Subcutaneous abdominal adipose tissue (tissue), 5 donors: ENCODE measurements at regions not wholly inside any gene's neighbourhood (a gene's known extent, or its start where the extent isn't known, plus 50 kb on each side); places are given as distances from the start of the nearest gene placed in this dataset.

Experiments
- H3K27ac ChIP-seq: one replicate; pipeline ENCODE4 v1.7.0; 2013; ENCODE audit warnings: low read depth, mild to moderate bottlenecking, inconsistent platforms, low read length, moderate library complexity
- H3K27me3 ChIP-seq, 5 donors: one replicate each; pipeline ENCODE4 v1.7.0; 2013; ENCODE audit warnings: low read length in 5 of 5, inconsistent platforms in 1 of 5; ENCODE audit not compliant: control insufficient read depth in 5 of 5, insufficient read depth in 4 of 5
- H3K36me3 ChIP-seq, 5 donors: one replicate each; pipeline ENCODE4 v1.7.0; 2013; ENCODE audit warnings: low read length in 5 of 5; ENCODE audit not compliant: control insufficient read depth in 5 of 5, insufficient read depth in 5 of 5
- H3K4me1 ChIP-seq, 5 donors: one replicate each; pipeline ENCODE4 v1.7.0; 2013; ENCODE audit warnings: low read length in 5 of 5, mild to moderate bottlenecking in 3 of 5, moderate library complexity in 1 of 5; ENCODE audit not compliant: control insufficient read depth in 5 of 5, insufficient read depth in 5 of 5
- H3K4me3 ChIP-seq, 5 donors: one replicate each; pipeline ENCODE4 v1.7.0; 2013; ENCODE audit warnings: low read length in 5 of 5, low read depth in 1 of 5
- H3K9ac ChIP-seq, 5 donors: one replicate each; pipeline ENCODE4 v1.7.0; 2013; ENCODE audit warnings: low read length in 5 of 5, mild to moderate bottlenecking in 4 of 5, moderate library complexity in 3 of 5
- H3K9me3 ChIP-seq, 5 donors: one replicate each; pipeline ENCODE4 v1.7.0; 2013; ENCODE audit warnings: low read length in 5 of 5; ENCODE audit not compliant: control insufficient read depth in 5 of 5
- donor health status: healthy.
- donor health status: healthy.
- donor health status: healthy.
- donor health status: healthy.
- donor health status: healthy.

DNA sequence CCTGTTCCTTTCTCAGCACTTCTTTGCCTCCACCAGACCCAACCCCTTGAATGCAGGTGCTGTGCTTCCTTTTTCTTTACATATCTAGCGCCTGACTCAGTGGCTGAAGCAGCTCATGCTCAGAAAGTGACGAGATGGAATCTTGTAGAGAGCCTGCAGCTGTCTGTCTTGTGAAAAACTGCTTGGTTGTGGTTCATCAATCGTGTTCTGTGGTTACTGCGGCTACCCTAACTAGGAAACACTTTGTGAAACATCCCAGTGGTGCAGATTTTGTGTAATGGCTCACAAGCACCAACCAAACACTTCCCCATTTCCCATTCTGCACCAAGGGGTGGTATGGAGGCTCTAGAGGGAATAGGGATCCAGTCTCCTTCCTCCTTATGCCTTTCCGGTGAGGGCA is 307.2 kb upstream of the MMADHC start:
- Histone ChIP-seq H3K27ac (no peak overlapping the region), H3K27me3 (no peaks in the 10 kb centered on the region), H3K36me3 (no peaks in the 10 kb centered on the region), H3K9me3 (no peaks in the 10 kb centered on the region), H3K4me1 (peaks cover 0 to 4% (median 0%) of the 10 kb centered on the region in 5 donors), H3K9ac (no peak overlapping the region), H3K4me3 (no peak overlapping the region)

DNA sequence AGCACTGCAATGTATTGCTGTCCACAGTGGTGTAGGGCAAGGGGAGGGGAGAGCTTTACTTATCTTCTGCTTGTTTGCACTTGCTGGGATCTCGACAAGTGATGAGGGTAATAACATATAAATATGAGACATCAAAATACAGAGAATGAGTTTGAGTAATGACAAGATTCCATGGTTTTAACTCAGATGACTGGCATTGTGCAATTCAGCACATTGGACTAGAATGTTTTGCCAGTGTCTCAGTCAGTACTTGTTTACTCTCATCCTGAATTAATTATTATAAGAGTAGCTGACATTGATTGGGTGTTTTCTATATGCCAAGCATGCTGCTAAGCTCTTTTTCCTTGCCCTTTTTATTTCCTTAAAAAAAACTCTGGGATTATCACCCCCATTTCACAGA is 306.7 kb upstream of the MMADHC start:
- H3K9ac ChIP-seq, result no peak overlapping the region
- no peaks in the 10 kb centered on the region for H3K27me3 ChIP-seq
- H3K36me3 ChIP-seq, result no peaks in the 10 kb centered on the region
- H3K4me1 ChIP-seq, result peaks cover 0 to 4% (median 0%) of the 10 kb centered on the region in 5 donors
- no peak overlapping the region for H3K27ac ChIP-seq
- H3K4me3 ChIP-seq, result no peak overlapping the region
- H3K9me3 ChIP-seq, result no peaks in the 10 kb centered on the region

DNA sequence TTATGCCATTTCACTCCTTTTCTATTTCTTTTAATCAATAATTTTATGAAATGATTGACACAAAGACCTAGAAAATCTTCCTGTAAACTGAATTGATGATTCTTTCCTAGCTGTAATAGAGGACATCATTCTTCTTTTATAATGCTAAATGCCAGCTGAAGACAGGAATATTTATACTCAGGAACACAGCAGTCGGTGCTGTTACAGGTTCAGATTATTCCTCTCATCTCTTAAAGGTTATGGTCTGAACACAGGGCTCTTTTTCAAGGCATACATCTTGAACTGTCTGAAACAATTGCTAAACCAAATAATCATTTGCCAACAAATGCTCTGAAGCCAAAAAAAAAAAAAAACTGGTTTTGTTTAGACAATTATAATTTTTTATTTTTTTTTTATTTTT is 305.0 kb upstream of the MMADHC start:
- H3K27ac ChIP-seq, result no peak overlapping the region
- H3K9ac ChIP-seq, result no peak overlapping the region
- no peaks in the 10 kb centered on the region for H3K36me3 ChIP-seq
- H3K27me3 ChIP-seq, result no peaks in the 10 kb centered on the region
- H3K9me3 ChIP-seq, result no peaks in the 10 kb centered on the region
- H3K4me1 ChIP-seq, result peaks cover 0 to 4% (median 0%) of the 10 kb centered on the region in 5 donors
- H3K4me3 ChIP-seq, result no peak overlapping the region

DNA sequence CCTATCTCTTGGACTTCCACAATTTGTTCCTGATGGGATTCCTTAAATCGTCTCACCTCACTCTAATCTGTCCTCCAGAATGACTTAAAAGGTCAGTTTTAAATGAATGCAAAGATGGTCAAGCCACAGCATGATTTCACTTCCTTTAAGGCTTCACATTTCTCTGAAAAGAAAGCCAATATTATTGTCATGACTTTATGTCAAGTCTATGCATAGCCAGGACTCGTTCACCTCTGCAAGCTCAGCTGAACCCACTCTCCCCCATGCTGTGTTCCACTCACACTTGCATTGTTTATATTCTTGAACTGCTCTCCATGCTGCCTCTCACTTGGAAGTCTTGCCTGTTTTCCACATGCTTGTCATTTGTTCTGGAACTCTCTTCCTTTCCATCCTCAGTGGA is 298.4 kb upstream of the MMADHC start:
- Histone ChIP-seq H3K36me3 (no peaks in the 10 kb centered on the region), H3K27ac (no peak overlapping the region), H3K4me3 (no peak overlapping the region), H3K4me1 (peaks cover 0 to 4% (median 0%) of the 10 kb centered on the region in 5 donors), H3K9ac (no peak overlapping the region), H3K9me3 (no peaks in the 10 kb centered on the region), H3K27me3 (no peaks in the 10 kb centered on the region)

DNA sequence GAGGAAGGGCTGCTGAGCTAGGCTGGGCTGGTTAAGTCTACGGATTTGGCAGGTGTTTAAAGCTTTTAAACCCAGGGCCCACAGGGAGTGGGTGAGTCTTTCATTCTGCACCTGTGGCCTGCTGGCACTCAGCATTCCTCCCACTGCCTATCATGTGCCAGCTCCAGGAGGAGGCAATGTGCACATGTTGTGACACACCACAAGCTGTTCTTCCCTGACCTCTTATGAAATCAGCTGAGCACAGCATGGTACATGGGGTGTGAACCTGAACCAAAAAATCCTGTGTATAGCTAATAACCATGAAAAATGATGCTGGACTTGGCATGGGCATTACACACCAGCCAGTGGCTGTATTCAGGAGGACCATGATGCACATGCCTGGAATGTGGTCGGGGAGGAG is 297.9 kb upstream of the MMADHC start:
- peaks cover 0 to 4% (median 0%) of the 10 kb centered on the region in 5 donors for H3K4me1 ChIP-seq
- no peak overlapping the region for H3K9ac ChIP-seq
- no peaks in the 10 kb centered on the region for H3K27me3 ChIP-seq
- H3K4me3 ChIP-seq, result no peak overlapping the region
- H3K36me3 ChIP-seq, result no peaks in the 10 kb centered on the region
- H3K27ac ChIP-seq, result no peak overlapping the region
- H3K9me3 ChIP-seq, result no peaks in the 10 kb centered on the region

DNA sequence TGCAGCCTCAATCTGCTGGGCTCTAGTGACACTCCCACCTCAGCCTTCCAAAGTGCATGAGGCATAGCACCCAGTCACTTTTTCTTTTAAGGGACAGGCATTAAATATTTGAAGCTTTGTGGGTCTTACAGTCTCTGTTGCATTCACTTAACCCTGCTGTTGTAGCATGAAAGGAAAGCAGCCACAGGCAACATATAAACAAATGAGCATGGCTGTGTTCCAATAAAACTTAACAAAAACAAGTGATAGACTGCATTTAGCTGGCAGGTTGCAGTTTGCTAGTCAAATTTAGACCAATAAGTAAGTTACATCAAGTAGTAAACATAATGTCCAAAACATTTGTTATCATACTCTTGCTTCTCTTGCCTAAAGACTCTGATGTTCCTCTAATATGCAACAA is 297.3 kb upstream of the MMADHC start:
- Histone ChIP-seq H3K9me3 (no peaks in the 10 kb centered on the region), H3K27me3 (no peaks in the 10 kb centered on the region), H3K4me1 (peaks cover 0 to 4% (median 0%) of the 10 kb centered on the region in 5 donors), H3K4me3 (no peak overlapping the region), H3K27ac (no peak overlapping the region), H3K9ac (no peak overlapping the region), H3K36me3 (no peaks in the 10 kb centered on the region)

DNA sequence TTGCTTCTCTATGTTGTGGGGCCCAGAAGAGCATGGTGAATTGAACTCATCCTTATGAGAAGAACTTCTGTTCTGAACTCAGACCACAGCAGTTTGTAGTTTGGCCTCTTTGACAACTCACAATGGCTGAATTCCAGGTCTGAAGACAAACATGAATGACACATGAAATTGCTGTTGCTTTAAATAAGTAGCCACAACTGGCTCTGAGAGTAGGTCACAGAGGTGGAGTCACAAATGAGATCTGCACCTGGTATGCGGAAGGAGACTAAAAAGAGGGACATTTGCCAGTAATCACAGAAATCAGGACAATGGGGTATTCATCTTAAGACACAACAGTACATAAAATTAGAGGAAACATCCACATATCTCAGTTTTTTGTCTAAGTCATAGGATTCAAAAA is 290.3 kb upstream of the MMADHC start:
- Histone ChIP-seq H3K27me3 (no peaks in the 10 kb centered on the region), H3K9ac (no peak overlapping the region), H3K9me3 (no peaks in the 10 kb centered on the region), H3K4me3 (no peak overlapping the region), H3K36me3 (no peaks in the 10 kb centered on the region), H3K27ac (no peak overlapping the region), H3K4me1 (peaks cover 0 to 5% (median 2%) of the 10 kb centered on the region in 5 donors)

DNA sequence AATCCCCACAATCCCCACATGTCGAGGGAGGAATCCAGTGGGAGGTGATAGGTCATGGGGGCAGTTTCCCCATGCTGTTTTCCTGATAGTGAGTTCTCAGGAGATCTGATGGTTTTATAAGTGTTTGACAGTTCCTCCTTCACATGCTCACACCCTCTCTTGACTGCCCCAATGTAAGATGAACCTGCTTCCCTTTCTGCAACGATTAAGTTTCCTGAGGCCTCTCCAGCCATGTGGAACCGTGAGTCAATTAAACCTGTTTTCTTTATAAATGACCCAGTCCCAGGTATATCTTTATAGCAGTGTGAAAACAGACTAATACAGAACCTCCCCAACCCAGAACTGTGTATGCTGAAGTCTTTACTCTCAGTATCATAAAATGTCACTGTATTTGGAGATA is 289.5 kb upstream of the MMADHC start:
- Histone ChIP-seq H3K27me3 (no peaks in the 10 kb centered on the region), H3K4me3 (no peak overlapping the region), H3K9me3 (no peaks in the 10 kb centered on the region), H3K9ac (no peak overlapping the region), H3K27ac (no peak overlapping the region), H3K4me1 (peaks cover 0 to 11% (median 7%) of the 10 kb centered on the region in 5 donors), H3K36me3 (no peaks in the 10 kb centered on the region)

DNA sequence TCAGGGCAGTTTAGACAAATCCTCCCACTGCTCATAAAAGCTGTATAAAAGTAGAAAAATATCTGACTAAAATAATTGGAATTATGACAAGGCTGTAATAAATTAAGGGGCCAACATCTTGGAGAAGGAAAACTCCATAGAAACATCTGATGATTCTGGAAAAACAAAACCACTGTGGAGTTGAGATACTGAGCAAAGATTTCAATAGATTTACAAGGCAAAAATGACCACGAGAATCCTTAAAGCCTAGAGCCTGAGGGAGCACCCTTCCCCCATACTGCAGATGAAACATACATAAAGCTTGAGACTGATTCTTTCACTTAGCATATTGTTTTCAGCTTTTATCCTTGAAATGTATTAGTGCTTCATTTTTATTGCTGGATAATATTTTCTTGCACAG is 286.4 kb upstream of the MMADHC start:
- H3K4me3 ChIP-seq, result no peak overlapping the region
- H3K9me3 ChIP-seq, result peaks cover 4 to 19% (median 10%) of the 10 kb centered on the region in 5 donors
- H3K9ac ChIP-seq, result no peak overlapping the region
- H3K36me3 ChIP-seq, result no peaks in the 10 kb centered on the region
- no peaks in the 10 kb centered on the region for H3K27me3 ChIP-seq
- H3K27ac ChIP-seq, result no peak overlapping the region
- H3K4me1 ChIP-seq, result peaks cover 0 to 11% (median 7%) of the 10 kb centered on the region in 5 donors

DNA sequence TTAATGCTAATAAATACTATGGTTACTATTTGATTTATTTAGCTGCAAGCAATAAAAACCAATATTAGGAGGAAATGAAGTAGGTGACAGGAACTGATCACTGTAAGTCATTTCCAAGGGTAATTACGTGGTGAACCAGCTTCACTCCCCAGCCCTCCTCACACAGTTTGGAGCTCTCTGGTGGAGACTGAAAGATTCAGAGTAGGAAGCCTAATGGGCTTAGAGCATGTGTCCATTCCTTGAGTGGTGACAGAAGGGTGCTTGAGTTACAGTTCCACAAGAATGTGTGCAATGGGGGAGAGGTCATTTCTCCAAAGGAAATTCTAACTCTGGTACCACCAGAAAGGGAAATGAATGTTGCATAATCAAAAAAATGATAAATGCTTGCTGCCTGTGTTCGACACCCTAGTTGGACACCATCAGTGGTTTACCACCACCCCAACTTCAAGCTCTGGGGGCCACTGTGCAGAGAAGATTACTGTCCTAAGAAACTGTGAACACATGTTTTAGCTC is 285.1 kb upstream of the MMADHC start:
- H3K4me1 ChIP-seq, result peaks cover 0 to 11% (median 4%) of the 10 kb centered on the region in 5 donors
- H3K27ac ChIP-seq, result no peak overlapping the region
- no peak overlapping the region for H3K4me3 ChIP-seq
- H3K36me3 ChIP-seq, result no peaks in the 10 kb centered on the region
- H3K27me3 ChIP-seq, result no peaks in the 10 kb centered on the region
- no peak overlapping the region for H3K9ac ChIP-seq
- H3K9me3 ChIP-seq, result peaks cover 4 to 24% (median 12%) of the 10 kb centered on the region in 5 donors

DNA sequence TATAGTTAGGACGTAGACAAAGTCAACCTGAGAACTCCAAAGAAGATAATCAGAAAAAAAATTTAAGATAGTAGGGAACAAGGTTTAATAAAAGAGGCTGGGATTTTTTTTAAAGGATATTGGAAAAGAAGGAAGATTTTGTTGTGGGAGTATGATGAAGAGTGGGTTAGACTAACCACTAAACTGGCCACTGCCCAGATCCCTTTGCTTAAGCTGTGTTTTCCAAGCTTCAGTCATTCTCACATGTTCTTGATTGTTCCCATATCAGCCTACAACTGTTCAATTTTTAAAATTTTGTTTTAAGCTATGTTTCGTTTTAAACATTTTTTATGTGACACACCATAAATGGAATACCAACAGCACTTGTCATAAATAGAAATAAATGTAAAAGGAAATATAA is 284.5 kb upstream of the MMADHC start:
- H3K36me3 ChIP-seq, result no peaks in the 10 kb centered on the region
- no peak overlapping the region for H3K27ac ChIP-seq
- H3K9me3 ChIP-seq, result peaks cover 4 to 24% (median 13%) of the 10 kb centered on the region in 5 donors
- peaks cover 0 to 11% (median 4%) of the 10 kb centered on the region in 5 donors for H3K4me1 ChIP-seq
- H3K9ac ChIP-seq, result no peak overlapping the region
- H3K27me3 ChIP-seq, result no peaks in the 10 kb centered on the region
- no peak overlapping the region for H3K4me3 ChIP-seq
